ENCODE measurements at regions not wholly inside any gene's neighbourhood (a gene's known extent, or its start where the extent isn't known, plus 50 kb on each side); places are given as distances from the start of the nearest gene placed in this dataset.

DNA sequence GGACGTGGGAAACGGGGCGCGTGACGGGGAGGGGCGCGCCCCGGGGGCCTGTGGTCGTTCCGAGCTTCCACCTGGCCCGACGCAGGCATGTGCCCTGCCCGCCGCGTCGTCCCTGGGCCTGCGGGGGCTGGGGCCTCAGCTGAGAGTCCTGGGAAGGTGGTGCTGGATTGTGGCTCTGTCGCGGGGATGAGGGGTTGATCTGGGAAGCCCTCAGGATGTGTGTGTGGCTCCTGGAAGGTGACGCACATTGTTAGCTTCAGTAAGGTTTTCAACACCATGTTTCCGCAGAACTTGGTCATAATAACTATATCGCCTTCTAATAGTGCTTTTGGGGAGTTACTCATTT, 589.1 kb downstream of the MTRR start:
- H3K36me3 ChIP-seq (ENCODE audit: control insufficient read depth in 3 of 3, insufficient read depth in 3 of 3, low read length in 3 of 3): peaks cover 0 to 13% (median 11%) of the 10 kb centered on the region in 3 donors
- peak overlapping the region; percentile 65 to 87 (median 72) for H3K9ac ChIP-seq (ENCODE audit: low read depth in 1 of 3, low read length in 3 of 3)
- H3K27me3 ChIP-seq (ENCODE audit: control insufficient read depth in 3 of 3, insufficient read depth in 3 of 3, low read length in 3 of 3): no peaks in the 10 kb centered on the region
- peak overlapping the region; percentile 89 for H3K27ac ChIP-seq (ENCODE audit: low read depth, low read length)
- H3K4me3 ChIP-seq (ENCODE audit: low read length in 3 of 3): peak overlapping the region; percentile 80 to 86 (median 80)
- no peaks in the 10 kb centered on the region for H3K9me3 ChIP-seq (ENCODE audit: control insufficient read depth in 3 of 3, low read length in 3 of 3)
- H3K4me1 ChIP-seq (ENCODE audit: control insufficient read depth in 3 of 3, insufficient read depth in 3 of 3, low read length in 3 of 3): peaks cover 0 to 8% (median 3%) of the 10 kb centered on the region in 3 donors

DNA sequence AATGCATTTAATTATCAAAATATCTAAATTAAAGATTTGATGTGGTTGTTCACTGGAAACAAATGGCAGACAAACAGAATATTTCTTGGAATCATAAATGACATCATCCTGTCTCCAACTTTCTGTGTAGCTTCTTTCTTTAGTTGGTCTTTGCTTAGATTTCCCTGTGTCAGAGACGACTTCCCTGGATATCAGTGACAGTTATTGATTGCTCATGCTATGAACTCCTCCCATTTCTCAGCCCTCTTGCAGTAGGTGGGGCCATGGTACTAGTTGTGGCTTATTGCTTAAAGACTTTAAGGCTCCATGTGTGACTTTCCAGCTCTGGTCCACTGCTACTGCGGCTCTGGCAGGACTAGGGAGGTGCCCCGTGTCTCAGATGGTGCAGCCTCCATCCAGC, 592.6 kb downstream of the MTRR start:
- no peak overlapping the region for H3K27ac ChIP-seq (ENCODE audit: low read depth, low read length)
- H3K9ac ChIP-seq (ENCODE audit: low read depth in 1 of 3, low read length in 3 of 3): no peak overlapping the region
- no peaks in the 10 kb centered on the region for H3K9me3 ChIP-seq (ENCODE audit: control insufficient read depth in 3 of 3, low read length in 3 of 3)
- no peak overlapping the region for H3K4me3 ChIP-seq (ENCODE audit: low read length in 3 of 3)
- no peaks in the 10 kb centered on the region for H3K27me3 ChIP-seq (ENCODE audit: control insufficient read depth in 3 of 3, insufficient read depth in 3 of 3, low read length in 3 of 3)
- peaks cover 0 to 8% (median 3%) of the 10 kb centered on the region in 3 donors for H3K4me1 ChIP-seq (ENCODE audit: control insufficient read depth in 3 of 3, insufficient read depth in 3 of 3, low read length in 3 of 3)
- peaks cover 0 to 13% (median 11%) of the 10 kb centered on the region in 3 donors for H3K36me3 ChIP-seq (ENCODE audit: control insufficient read depth in 3 of 3, insufficient read depth in 3 of 3, low read length in 3 of 3)

DNA sequence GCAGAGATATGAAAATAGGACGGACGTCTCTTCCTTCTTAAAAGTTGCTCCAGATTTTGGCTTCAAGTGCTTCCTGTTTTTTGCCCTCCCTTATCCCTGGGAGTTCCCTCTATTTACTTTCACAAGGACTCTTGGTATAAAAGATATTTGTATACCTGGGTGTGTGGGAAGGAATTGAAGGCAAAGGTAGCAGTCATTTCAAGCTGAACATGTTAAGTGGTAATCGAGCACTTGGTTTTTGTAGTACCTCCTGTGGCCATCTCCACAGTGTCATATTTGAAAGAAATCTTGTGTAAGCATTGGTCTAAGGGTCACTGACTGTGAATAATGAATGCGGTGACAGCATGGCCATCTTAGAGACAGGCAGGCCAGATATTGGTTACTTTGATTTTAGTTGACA, 593.6 kb downstream of the MTRR start:
- Histone ChIP-seq H3K27ac (ENCODE audit: low read depth, low read length) (no peak overlapping the region), H3K4me3 (ENCODE audit: low read length in 3 of 3) (no peak overlapping the region), H3K36me3 (ENCODE audit: control insufficient read depth in 3 of 3, insufficient read depth in 3 of 3, low read length in 3 of 3) (peaks cover 0 to 13% (median 11%) of the 10 kb centered on the region in 3 donors), H3K4me1 (ENCODE audit: control insufficient read depth in 3 of 3, insufficient read depth in 3 of 3, low read length in 3 of 3) (peaks cover 0 to 8% (median 0%) of the 10 kb centered on the region in 3 donors), H3K9me3 (ENCODE audit: control insufficient read depth in 3 of 3, low read length in 3 of 3) (no peaks in the 10 kb centered on the region), H3K9ac (ENCODE audit: low read depth in 1 of 3, low read length in 3 of 3) (no peak overlapping the region), H3K27me3 (ENCODE audit: control insufficient read depth in 3 of 3, insufficient read depth in 3 of 3, low read length in 3 of 3) (no peaks in the 10 kb centered on the region)

DNA sequence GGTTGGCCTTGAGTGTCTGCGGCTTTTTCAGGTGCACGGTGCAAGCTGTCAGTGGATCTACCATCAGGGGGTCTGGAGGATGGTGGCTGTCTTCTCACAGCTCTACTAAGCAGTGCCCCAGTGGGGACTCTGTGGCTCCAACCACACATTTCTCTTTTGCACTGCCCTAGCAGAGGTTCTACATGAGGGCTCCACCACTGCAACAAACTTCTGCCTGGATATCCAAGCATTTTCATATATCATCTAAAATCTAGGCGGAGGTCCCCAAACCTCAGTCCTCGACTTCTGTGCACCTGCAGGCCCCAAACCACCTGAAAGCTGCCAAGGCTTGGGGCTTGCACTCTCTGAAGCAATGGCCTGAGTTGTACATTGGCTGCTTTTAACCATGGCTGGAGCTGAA, 601.5 kb downstream of the MTRR start:
- Histone ChIP-seq H3K9me3 (ENCODE audit: control insufficient read depth in 3 of 3, low read length in 3 of 3) (peaks cover 0 to 3% (median 0%) of the 10 kb centered on the region in 3 donors), H3K27ac (ENCODE audit: low read depth, low read length) (no peak overlapping the region), H3K4me3 (ENCODE audit: low read length in 3 of 3) (no peak overlapping the region), H3K9ac (ENCODE audit: low read depth in 1 of 3, low read length in 3 of 3) (no peak overlapping the region), H3K27me3 (ENCODE audit: control insufficient read depth in 3 of 3, insufficient read depth in 3 of 3, low read length in 3 of 3) (no peaks in the 10 kb centered on the region), H3K4me1 (ENCODE audit: control insufficient read depth in 3 of 3, insufficient read depth in 3 of 3, low read length in 3 of 3) (no peaks in the 10 kb centered on the region), H3K36me3 (ENCODE audit: control insufficient read depth in 3 of 3, insufficient read depth in 3 of 3, low read length in 3 of 3) (no peaks in the 10 kb centered on the region)

DNA sequence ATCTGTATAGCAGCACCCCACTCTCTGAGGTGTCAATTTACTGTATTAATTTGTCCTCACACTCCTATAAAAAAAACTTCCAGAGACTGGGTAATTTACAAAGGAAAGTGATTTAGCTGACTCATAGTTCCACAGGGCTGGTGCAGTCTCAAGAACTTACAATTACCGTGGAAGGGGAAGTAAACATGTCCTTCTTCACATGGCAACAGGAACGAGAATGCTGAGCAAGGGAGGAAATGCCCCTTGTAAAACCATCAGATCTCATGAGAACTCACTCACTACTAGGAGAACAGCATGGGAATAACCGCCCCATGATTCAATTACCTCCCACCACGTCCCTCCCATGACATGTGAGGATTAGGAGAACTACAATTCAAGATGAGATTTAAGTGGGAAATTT, 602.6 kb downstream of the MTRR start:
- Histone ChIP-seq H3K4me1 (ENCODE audit: control insufficient read depth in 3 of 3, insufficient read depth in 3 of 3, low read length in 3 of 3) (no peaks in the 10 kb centered on the region), H3K9me3 (ENCODE audit: control insufficient read depth in 3 of 3, low read length in 3 of 3) (peaks cover 0 to 3% (median 0%) of the 10 kb centered on the region in 3 donors), H3K9ac (ENCODE audit: low read depth in 1 of 3, low read length in 3 of 3) (no peak overlapping the region), H3K4me3 (ENCODE audit: low read length in 3 of 3) (no peak overlapping the region), H3K27ac (ENCODE audit: low read depth, low read length) (no peak overlapping the region), H3K36me3 (ENCODE audit: control insufficient read depth in 3 of 3, insufficient read depth in 3 of 3, low read length in 3 of 3) (no peaks in the 10 kb centered on the region), H3K27me3 (ENCODE audit: control insufficient read depth in 3 of 3, insufficient read depth in 3 of 3, low read length in 3 of 3) (no peaks in the 10 kb centered on the region)

DNA sequence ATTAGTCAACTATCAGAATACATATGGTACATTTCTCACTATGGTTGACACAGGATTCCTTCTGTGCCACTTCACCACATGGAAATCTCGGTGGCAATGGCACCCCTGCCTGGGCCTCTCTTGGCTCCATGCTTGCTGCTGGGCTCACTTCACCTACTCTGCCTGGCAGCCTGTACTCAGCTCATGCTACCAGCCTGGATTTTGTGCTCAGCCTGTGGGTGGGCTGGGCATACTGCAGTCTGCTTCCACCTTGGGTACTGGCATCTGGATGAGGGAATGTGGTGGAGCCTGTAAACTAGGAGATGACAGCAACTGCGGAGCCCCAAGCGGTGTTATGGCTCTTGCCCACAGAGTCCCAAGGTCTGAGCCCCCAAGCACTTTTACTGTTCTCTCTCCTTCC, 604.1 kb downstream of the MTRR start:
- no peaks in the 10 kb centered on the region for H3K36me3 ChIP-seq (ENCODE audit: control insufficient read depth in 3 of 3, insufficient read depth in 3 of 3, low read length in 3 of 3)
- H3K9me3 ChIP-seq (ENCODE audit: control insufficient read depth in 3 of 3, low read length in 3 of 3): peaks cover 0 to 3% (median 0%) of the 10 kb centered on the region in 3 donors
- no peaks in the 10 kb centered on the region for H3K27me3 ChIP-seq (ENCODE audit: control insufficient read depth in 3 of 3, insufficient read depth in 3 of 3, low read length in 3 of 3)
- H3K4me3 ChIP-seq (ENCODE audit: low read length in 3 of 3): no peak overlapping the region
- no peaks in the 10 kb centered on the region for H3K4me1 ChIP-seq (ENCODE audit: control insufficient read depth in 3 of 3, insufficient read depth in 3 of 3, low read length in 3 of 3)
- H3K9ac ChIP-seq (ENCODE audit: low read depth in 1 of 3, low read length in 3 of 3): no peak overlapping the region
- H3K27ac ChIP-seq (ENCODE audit: low read depth, low read length): no peak overlapping the region

DNA sequence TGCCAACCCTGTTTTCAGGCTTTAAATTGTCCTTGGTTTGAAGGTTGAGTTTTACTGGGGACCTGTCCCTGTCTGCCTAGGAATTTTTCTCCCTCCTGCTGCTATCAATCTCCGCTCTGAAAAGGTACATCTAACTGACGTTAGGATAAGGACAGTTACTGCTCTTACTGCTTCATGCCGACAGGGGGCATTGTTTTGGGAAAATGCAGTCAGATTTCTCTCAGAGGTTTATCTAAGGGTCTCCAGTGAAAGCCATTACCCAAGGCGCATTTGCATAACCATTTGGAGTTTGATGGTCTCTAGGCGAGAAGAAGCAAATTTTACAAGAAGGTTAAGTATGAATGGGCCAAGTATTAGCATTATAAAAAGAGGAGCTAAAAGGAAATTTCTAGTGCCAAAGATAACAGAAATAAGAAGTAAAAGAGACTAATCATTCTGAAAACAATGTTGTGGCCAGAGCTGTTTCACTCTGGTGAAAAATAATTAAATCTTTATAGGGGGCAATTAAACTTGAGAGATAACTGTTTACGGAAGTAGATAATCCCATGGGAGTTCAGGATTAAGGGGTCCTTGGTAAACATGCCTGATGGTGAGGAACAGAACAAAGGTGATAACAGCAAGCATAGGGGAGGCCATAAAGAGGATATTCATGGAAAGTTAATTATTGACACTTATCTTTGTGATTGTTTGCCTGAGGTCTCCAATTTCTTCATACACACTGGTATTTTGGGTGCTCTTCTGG, 605.0 kb downstream of the MTRR start:
- H3K36me3 ChIP-seq (ENCODE audit: control insufficient read depth in 3 of 3, insufficient read depth in 3 of 3, low read length in 3 of 3): no peaks in the 10 kb centered on the region
- H3K9ac ChIP-seq (ENCODE audit: low read depth in 1 of 3, low read length in 3 of 3): no peak overlapping the region
- H3K9me3 ChIP-seq (ENCODE audit: control insufficient read depth in 3 of 3, low read length in 3 of 3): peaks cover 0 to 3% (median 0%) of the 10 kb centered on the region in 3 donors
- H3K27me3 ChIP-seq (ENCODE audit: control insufficient read depth in 3 of 3, insufficient read depth in 3 of 3, low read length in 3 of 3): no peaks in the 10 kb centered on the region
- no peak overlapping the region for H3K27ac ChIP-seq (ENCODE audit: low read depth, low read length)
- no peak overlapping the region for H3K4me3 ChIP-seq (ENCODE audit: low read length in 3 of 3)
- H3K4me1 ChIP-seq (ENCODE audit: control insufficient read depth in 3 of 3, insufficient read depth in 3 of 3, low read length in 3 of 3): no peaks in the 10 kb centered on the region

DNA sequence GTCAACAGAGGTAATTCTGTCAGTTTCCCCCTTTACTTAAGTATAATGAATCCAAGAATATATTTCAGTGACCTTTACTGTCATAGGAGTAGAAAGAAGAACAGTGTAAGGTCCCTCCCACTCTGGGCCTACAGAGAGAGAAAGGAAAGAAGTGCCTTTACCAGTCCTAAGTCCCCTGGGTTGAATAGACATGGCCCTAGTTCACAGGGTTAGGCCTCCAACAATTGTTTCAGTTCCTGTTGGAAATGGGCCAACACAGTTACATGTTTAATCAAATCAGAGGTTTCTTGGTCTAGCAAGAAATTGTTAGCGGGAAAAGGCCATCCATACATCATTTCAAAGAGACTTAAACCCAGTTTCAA, 605.6 kb downstream of the MTRR start:
- Histone ChIP-seq H3K27me3 (ENCODE audit: control insufficient read depth in 3 of 3, insufficient read depth in 3 of 3, low read length in 3 of 3) (no peaks in the 10 kb centered on the region), H3K27ac (ENCODE audit: low read depth, low read length) (no peak overlapping the region)

DNA sequence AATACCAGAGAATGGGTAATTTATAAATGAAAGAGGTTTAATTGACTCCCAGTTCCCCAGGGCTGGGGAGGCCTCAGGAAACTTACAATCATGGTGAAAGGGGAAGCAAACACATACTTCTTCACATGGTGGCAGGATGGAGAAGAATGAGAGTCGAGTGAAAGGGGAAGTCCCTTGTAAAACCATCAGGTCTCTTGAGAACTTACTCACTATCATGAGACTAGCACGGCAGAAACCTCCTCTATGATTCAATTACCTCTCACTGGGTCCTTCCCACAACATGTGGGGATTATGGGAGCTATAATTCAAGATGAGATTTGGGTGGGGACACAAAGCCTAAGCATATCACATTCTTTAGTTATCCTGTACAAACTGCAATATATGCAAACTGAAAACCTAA, 609.4 kb downstream of the MTRR start:
- H3K27me3 ChIP-seq (ENCODE audit: control insufficient read depth in 3 of 3, insufficient read depth in 3 of 3, low read length in 3 of 3): no peaks in the 10 kb centered on the region
- H3K9me3 ChIP-seq (ENCODE audit: control insufficient read depth in 3 of 3, low read length in 3 of 3): no peaks in the 10 kb centered on the region
- H3K27ac ChIP-seq (ENCODE audit: low read depth, low read length): no peak overlapping the region
- no peaks in the 10 kb centered on the region for H3K36me3 ChIP-seq (ENCODE audit: control insufficient read depth in 3 of 3, insufficient read depth in 3 of 3, low read length in 3 of 3)
- no peak overlapping the region for H3K4me3 ChIP-seq (ENCODE audit: low read length in 3 of 3)
- H3K4me1 ChIP-seq (ENCODE audit: control insufficient read depth in 3 of 3, insufficient read depth in 3 of 3, low read length in 3 of 3): no peaks in the 10 kb centered on the region
- no peak overlapping the region for H3K9ac ChIP-seq (ENCODE audit: low read depth in 1 of 3, low read length in 3 of 3)

More for the DNA sequence above, 605.6 kb downstream of the MTRR start:
- Histone ChIP-seq H3K9me3 (ENCODE audit: control insufficient read depth in 3 of 3, low read length in 3 of 3) (peaks cover 0 to 3% (median 0%) of the 10 kb centered on the region in 3 donors), H3K36me3 (ENCODE audit: control insufficient read depth in 3 of 3, insufficient read depth in 3 of 3, low read length in 3 of 3) (no peaks in the 10 kb centered on the region), H3K9ac (ENCODE audit: low read depth in 1 of 3, low read length in 3 of 3) (no peak overlapping the region), H3K4me3 (ENCODE audit: low read length in 3 of 3) (no peak overlapping the region), H3K4me1 (ENCODE audit: control insufficient read depth in 3 of 3, insufficient read depth in 3 of 3, low read length in 3 of 3) (no peaks in the 10 kb centered on the region)

DNA sequence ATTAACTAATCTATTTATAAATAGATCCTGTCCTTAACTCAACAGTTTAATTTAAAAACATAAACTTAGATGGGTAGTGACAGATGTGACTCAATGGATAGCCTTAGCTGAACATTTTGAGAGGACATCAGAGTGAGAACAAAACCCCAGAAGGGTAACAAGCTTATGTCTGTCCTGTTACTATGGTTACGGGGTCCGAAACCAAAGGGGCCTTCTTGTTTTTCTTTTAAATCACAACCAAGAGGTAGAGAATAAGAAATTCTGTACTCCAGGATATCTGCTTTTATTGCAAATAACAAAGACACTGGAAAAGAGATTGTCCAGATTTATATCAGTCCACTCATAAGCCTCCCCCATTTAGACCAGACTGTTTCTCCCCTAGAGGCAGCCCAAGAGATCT, 612.1 kb downstream of the MTRR start:
- H3K36me3 ChIP-seq (ENCODE audit: control insufficient read depth in 3 of 3, insufficient read depth in 3 of 3, low read length in 3 of 3): no peaks in the 10 kb centered on the region
- no peak overlapping the region for H3K4me3 ChIP-seq (ENCODE audit: low read length in 3 of 3)
- no peak overlapping the region for H3K9ac ChIP-seq (ENCODE audit: low read depth in 1 of 3, low read length in 3 of 3)
- H3K27me3 ChIP-seq (ENCODE audit: control insufficient read depth in 3 of 3, insufficient read depth in 3 of 3, low read length in 3 of 3): no peaks in the 10 kb centered on the region
- no peaks in the 10 kb centered on the region for H3K4me1 ChIP-seq (ENCODE audit: control insufficient read depth in 3 of 3, insufficient read depth in 3 of 3, low read length in 3 of 3)
- no peak overlapping the region for H3K27ac ChIP-seq (ENCODE audit: low read depth, low read length)
- no peaks in the 10 kb centered on the region for H3K9me3 ChIP-seq (ENCODE audit: control insufficient read depth in 3 of 3, low read length in 3 of 3)

Data from skeletal muscle tissue (tissue), 3 donors.